DMS 273 (cell line): ENCODE measurements at regions not wholly inside any gene's neighbourhood (a gene's known extent, or its start where the extent isn't known, plus 50 kb on each side); places are given as distances from the start of the nearest gene placed in this dataset.

Source experiments
- DNase-seq: peaks from one replicate; lab custom pipeline; 2025; ENCODE audit not compliant: unreplicated experiment; lab: John Stamatoyannopoulos, UW

DNA sequence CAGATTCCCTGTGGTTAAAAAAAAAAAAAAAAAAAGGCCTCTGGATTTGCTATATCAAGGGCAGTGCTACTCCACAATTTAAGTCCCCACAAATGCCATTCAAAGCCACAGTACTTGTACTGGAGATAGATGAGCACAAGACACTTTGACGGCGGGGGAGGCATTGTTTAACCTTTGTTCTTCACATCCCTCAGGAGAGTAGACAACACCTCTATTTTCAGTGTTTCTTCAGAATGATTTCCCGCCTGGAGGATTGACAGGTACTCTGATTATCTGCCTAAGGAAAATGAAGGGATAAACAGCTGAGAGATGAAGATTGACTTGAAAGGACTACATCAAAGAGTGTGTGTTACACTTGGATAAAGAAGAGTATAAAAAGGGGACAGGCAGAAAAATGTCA lies 58.7 kb downstream of the OTOL1 start:
- DNase-seq: no peak

GRCh38 chr3:161556533-161556932 lies 59.9 kb downstream of the OTOL1 start:
- no peak for DNase-seq

DNA sequence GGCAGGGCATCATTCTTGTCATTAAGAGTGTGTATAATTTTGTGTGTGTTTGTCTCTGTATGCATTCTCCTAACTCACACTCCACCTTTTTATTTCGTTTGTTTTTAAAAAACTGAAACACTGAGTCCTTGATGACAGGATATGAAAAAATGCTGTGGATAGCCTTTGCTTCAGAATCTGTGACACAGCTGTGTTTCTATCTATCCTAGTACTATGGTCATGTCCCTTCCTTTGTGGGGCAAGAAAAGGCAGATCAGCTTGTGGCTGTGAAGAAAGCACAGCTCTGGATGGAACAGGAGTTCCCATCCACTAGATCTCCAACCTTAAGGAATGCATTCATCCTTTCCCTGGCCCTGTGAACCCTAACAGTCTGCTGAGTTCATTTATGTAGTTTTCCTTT lies 60.3 kb downstream of the OTOL1 start:
- no peak for DNase-seq

DNA sequence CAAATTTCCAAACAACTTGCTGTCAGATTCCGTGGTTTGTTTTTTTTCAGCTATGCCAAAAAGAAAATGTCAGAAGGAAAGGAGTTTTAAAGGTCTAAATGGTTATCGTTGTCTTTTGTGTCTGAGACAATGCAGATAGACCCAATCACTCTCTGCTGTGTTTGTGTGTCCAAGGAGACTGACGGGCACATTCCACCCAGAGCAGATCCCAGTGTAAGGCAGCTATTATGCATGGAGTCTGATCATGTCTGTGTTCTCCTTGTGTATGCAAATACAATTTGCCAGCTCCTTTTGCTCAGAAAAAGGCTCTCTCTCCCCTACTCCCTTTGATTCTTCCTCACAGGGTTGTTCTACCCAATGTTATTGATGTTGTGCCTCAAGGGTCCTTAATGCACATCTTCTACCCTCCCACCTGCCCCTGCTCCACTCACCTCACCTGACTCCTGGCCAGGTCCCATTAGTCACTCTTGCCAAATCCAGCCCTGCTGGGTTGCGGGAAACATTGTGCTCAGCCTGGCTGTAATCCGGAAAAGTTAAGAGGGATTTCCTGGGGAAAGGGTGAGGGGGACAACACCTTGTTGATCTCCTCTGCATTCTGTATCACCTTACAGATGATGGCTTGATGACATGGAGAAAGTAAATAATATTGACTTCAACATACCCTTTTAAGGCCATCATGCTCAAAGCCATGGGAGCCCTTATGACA lies 61.0 kb downstream of the OTOL1 start:
- no peak for DNase-seq

GRCh38 chr3:161558236-161558635 lies 61.6 kb downstream of the OTOL1 start:
- DNase-seq: no peak

- DNase-seq: peak; percentile 75
Observed at GRCh38 chr3:161559177-161559998, 62.8 kb downstream of the OTOL1 start.

DNA sequence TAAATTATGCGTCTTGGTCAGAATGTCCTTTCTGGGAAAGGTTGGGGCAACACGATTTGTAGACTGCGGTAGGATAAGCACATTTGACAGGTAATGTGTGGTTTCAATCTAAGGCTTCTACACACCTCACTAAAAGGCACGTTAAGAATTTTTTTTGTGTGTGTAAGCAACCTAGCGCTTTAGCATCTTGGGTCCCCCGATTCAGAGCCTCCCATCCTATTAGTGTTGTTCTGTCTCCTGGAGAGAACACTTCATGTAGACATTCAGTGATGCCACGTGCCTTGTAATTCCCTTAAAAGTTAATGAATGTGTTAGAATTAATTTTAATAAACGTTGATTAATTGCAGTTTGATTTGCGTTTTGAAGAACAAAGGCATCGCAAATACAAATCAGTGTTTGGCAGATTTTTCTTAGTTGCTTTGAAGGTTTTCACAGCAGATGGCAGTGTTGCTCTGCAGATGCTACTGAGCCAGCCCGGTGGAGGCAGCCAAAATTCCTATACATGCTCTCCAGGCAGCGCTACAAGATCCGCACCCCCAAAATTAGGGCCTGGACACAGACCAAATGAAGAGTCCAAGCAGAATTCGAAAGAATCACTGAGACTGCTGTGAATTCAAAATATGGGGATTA lies 63.5 kb downstream of the OTOL1 start:
- DNase-seq: peak; percentile 81

DNA sequence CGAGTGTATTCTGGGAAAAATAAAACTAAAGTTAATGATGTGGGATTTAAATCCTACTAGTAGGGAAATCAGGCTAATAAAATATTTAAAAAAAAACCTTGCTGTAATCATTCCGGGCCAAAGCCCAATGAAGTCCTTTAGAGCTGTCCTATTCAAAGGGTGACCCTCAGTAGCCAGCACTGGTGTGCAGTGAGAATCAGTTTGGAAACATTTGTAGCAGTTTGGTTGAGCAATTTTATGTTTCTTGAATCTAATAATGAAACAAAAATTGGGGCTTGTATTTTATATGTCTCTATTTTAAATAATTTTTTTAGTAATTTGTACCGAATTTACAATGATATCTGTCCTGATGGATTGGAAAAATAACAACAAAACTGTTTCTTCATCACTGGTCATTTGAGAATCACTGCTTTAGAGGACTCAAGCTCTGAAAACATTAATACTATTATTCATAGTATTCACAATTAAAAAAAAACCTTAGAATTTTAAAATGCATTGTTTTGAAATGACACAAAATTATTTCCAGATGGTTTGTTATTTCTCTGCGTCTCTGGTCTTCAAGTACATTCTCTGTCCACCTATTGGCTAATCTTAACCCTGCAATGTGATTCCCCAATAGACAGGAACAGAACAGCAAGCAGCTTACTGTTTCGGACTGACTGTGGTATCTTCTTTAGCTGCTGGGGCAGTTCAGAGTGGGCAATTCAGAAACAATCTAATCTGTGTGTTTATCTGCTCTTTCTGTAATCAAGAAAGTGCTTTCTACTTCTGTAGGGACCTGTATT lies 71.2 kb downstream of the OTOL1 start:
- no peak for DNase-seq

GRCh38 chr3:161568671-161569070 lies 72.1 kb downstream of the OTOL1 start:
- DNase-seq: no peak

- no peak for DNase-seq
Observed at GRCh38 chr3:161571951-161572350, 75.3 kb downstream of the OTOL1 start.

- no peak for DNase-seq
Observed at GRCh38 chr3:161573136-161573535, 76.5 kb downstream of the OTOL1 start.

- no peak for DNase-seq
Observed at GRCh38 chr3:161575901-161576300, 79.3 kb downstream of the OTOL1 start.

DNA sequence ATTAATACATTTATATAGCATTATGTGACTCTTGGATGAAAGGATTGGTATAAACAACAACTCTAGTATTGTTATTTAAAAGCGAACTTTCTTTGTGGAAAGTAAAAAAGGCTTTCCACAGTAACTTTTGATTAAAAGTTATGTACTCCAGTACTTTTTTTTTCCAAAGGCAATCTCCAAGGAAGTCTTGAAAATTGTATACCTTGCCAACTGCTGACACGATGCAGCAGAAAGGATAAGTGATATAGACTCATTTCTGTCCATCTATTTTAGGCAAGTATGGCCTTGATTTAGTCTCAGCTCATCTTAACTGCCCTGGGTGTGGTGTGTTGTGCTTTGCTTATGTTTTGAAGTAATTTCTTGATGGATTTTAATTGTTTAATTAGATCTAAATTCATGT lies 79.7 kb downstream of the OTOL1 start:
- no peak for DNase-seq

DNA sequence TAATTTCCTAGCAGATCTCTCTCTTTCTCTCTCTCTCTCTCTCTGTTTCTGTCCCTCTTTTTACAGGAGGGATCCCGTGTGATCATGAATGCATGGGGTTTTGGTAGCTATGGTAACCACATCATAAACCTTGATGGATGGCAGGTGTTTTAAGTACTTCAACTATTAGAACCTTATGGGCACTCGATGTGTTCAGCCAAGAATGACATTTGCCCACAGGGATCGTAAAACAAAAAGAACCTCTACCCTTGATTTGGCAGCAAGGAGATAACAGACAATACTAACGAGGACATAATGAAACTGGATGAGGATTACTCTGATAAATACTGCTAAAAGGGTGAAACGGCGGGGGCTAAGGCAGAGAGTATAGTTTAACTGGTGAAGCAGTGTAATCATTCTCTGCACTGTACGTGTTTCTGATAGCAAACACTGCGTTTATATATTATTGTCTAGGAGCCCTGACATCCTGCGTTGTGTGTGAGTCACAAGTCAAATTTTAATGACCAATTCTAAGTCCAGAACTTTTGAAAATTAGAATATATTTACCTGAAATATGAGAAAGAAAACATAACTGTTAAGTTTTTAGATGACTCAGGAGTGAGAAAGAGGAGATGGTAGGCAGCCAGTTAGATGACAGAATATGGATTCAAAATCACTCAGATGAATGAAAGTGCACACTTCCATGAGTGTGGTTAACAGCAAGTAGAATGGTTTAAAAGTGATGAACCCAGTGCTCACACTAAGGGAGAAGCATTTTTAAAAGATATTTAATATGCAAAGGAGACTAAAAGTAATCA lies 80.3 kb downstream of the OTOL1 start:
- DNase-seq: peak; percentile 21

DNA sequence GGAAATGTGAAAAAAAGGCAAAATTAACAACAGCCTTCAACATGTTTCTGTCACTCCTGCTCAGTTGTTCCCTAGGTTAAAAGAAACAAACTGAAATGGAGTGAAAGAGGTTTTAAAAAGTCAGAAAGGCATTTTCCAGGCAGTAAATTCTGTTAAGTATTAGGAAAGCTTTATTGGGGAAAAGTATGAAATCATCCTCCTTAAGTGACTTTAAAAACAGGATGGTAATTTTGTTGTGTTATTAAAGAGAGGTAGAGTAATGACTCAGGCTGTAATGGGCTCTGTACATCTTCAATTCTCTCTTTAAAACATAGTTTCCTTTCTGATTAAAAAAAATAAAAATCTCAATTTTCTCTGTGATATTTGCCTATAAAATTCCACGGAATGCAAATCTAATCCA lies 81.1 kb downstream of the OTOL1 start:
- DNase-seq: no peak

- no peak for DNase-seq
Observed at GRCh38 chr3:161579395-161580126, 83.0 kb downstream of the OTOL1 start.

DNA sequence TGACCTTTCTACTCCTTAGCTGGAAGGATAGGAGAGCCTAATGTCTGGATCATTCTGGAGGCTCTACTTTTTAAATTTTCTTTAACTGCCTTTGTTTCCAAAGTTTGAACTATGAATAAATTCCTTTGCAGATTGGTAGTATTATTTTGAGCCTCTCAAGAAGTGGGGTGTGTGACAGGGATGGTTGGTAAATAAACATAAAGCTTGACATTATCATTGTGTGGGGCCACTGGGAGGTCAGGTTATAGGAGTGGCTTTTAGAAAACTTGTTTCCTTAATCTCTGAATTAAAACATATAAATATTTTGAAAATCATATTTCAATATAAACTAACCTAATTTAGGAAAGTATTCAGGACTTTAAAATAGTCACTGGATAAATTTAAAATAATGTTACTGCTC lies 89.3 kb downstream of the OTOL1 start:
- no peak for DNase-seq

- DNase-seq: no peak
Observed at GRCh38 chr3:161586556-161587235, 90.1 kb downstream of the OTOL1 start.

GRCh38 chr3:161598639-161599038 lies 102.0 kb downstream of the OTOL1 start:
- no peak for DNase-seq
